Heart left ventricle (tissue), 16 donors: ENCODE measurements at regions not wholly inside any gene's neighbourhood (a gene's known extent, or its start where the extent isn't known, plus 50 kb on each side); places are given as distances from the start of the nearest gene placed in this dataset.

Experiments used
- ATAC-seq, 4 donors: fragments of 200-7000 bp; cut with Tn5 transposase; one replicate each; pipeline ENCODE4 v1.9.1; 2020 to 2022; ENCODE audit warnings: moderate library complexity in 4 of 4, mild to moderate bottlenecking in 3 of 4, moderate number of reproducible peaks in 1 of 4
- DNase-seq, 5 donors: peaks; one replicate each; pipeline ENCODE4 v3.0.0-alpha.2; 2020
- H3K27ac ChIP-seq, 12 donors: fragments of 200-600 bp; sonication (generic) in 4 of 12; one replicate each; pipeline versions ENCODE4 v1.5.0 to v1.8.0; 2016 to 2022; ENCODE audit warnings: mild to moderate bottlenecking in 2 of 12
- H3K27me3 ChIP-seq, 9 donors: fragments of 200-600 bp; sonication (generic) in 2 of 9; one replicate each; pipeline versions ENCODE4 v1.5.1 to v1.8.0; 2016 to 2022; ENCODE audit warnings: mild to moderate bottlenecking in 3 of 9
- H3K36me3 ChIP-seq, 9 donors: fragments of 200-600 bp; sonication (generic) in 2 of 9; one replicate each; pipeline versions ENCODE4 v1.5.0 to v1.8.0; 2018 to 2022; ENCODE audit warnings: mild to moderate bottlenecking in 2 of 9
- H3K4me1 ChIP-seq, 12 donors: fragments of 200-600 bp; sonication (generic) in 4 of 12; one replicate each; pipeline versions ENCODE4 v1.5.0 to v1.8.0; 2016 to 2022; ENCODE audit warnings: mild to moderate bottlenecking in 3 of 12
- H3K4me3 ChIP-seq, 12 donors: fragments of 200-600 bp; sonication (generic) in 4 of 12; one replicate each; pipeline versions ENCODE4 v1.5.0 to v1.8.0; 2017 to 2022; ENCODE audit warnings: mild to moderate bottlenecking in 9 of 12, moderate library complexity in 4 of 12
- H3K9me3 ChIP-seq, 12 donors: fragments of 200-600 bp; sonication (generic) in 4 of 12; one replicate each; pipeline versions ENCODE4 v1.5.0 to v1.8.0; 2016 to 2022; ENCODE audit warnings: mild to moderate bottlenecking in 1 of 12
- POLR2A ChIP-seq, 2 donors: fragments of 450-650 bp; IDR thresholded peaks; one replicate each; pipeline ENCODE4 v1.6.1; 2017; ENCODE audit warnings: antibody characterized with exemption in 2 of 2, mild to moderate bottlenecking in 2 of 2, moderate library complexity in 2 of 2
- WGBS, 4 donors: extraction: QIAGEN DNeasy Blood & Tissue Kit in 2 of 4; methylation state at CpG; one replicate each; pipeline versions ENCODE4 v1.1.5 to v1.1.7; 2013 to 2018; 5-methylcytosine and 5-hydroxymethylcytosine counted together
- intact Hi-C, 10 donors: fragments of 100-400 bp; cut with DNase I; formaldehyde crosslinking; loops; one replicate each; pipeline versions ENCODE4 v1.11.1 to v1.14.2; 2022
- TF ChIP-seq, protein P1 (sequence below), 12 donors: fragments of 200-600 bp; sonication (generic) in 4 of 12; IDR thresholded peaks; one replicate each; pipeline versions ENCODE4 v1.5.0 to v1.8.0; 2018 to 2022; ENCODE audit warnings: antibody characterized with exemption in 12 of 12, mild to moderate bottlenecking in 5 of 12
- donor health status: ischemic (EF 13 %, LVEDD 7.1; RV severe dilation, severe dysfunction).
- donor health status: healthy with polysubstance abuse.
- donor health status: DM: no; HTN: yes; CAD: no.
- donor health status: DM: no; HTN: no; CAD: no.
- donor health status: ischemic (EF 25% LVEDD 6.9; RV normal size, moderate dysfunction).
- donor health status: ischemic (EF 25% LVEDD 5.7; RV mildly dilated, moderate dysfunction).
- donor health status: healthy.
- donor health status: DM: yes; HTN: yes; CAD: no.
- donor health status: ischemic (EF 35%, LVEDD 5.7; RV mildly dilated, moderate dysfunction).
- donor health status: nonischemic (EF 11% LVEDD 7.7; RV severe dilation, severe dysfunction).
- donor health status: DM: yes; HTN: yes; CAD: no.
- donor health status: PGD.
- donor health status: ischemic (EF 29% LVEDD 5.4; RV normal size, mild dysfunction).
- donor health status: nonischemic (EF 23%, LVEDD 6.1; RV moderate dilation, normal function).

DNA sequence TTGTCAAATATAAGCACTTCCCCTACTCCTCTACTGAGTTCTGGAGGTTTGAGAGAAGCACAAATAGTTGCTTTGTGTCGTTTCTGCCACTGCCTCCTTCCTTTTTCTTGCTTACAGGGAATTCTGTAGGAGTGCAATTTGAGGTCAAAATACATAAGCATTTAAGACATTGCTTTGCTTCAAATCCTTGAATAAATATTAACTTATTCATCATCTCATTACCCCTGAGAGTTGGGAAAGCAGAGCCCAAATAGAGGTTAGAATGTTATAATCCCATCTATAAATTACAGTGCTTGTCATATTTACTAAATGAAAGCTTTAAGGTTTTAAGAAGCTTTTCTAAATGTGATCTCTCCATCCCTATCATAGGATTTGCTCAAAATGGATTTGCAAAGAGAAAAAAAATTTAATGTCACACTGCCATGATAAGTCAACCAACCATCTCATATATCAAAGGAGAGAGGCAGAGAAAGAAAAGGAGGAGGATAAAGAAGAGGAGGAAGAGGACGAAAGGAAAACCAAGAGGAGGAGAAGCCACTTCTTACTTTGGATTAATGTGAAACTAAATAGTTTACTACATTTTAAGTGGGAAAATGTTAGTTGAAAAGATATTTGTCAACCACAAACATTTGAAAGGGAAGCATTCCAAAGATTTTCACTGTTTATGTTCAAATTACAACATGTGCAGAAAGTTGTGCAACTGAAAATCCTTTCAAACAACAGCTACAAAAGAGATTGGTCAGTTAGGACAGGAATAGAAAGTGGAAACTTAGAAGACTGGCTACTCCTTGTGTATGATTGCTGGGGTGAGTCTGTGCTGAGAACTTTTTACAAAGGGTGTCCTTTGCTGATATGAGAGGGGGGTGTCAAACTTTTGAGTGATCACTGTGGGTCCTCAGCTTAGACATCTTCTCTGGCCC is 277.3 kb upstream of the FN1 start:
- H3K36me3 ChIP-seq = no peaks in the 10 kb centered on the region
- 43 to 62% (median 48%) methylated on average over 2 of the region's 2 CpGs for WGBS, 4 donors
- peak overlapping the region in 7 of 12 donors; percentile 4 to 76 (median 31) for H3K27ac ChIP-seq
- no peak for DNase-seq
- intact Hi-C loops = loop anchor here in 5 of 10 donors (2.0 to 10.0 kb wide), 5 partner anchors 44 to 258 kb away; no protein-coding TSS in a partner anchor
- no peaks in the 10 kb centered on the region for H3K9me3 ChIP-seq
- no peaks in the 10 kb centered on the region for H3K27me3 ChIP-seq
- TF ChIP-seq, protein P1, sequence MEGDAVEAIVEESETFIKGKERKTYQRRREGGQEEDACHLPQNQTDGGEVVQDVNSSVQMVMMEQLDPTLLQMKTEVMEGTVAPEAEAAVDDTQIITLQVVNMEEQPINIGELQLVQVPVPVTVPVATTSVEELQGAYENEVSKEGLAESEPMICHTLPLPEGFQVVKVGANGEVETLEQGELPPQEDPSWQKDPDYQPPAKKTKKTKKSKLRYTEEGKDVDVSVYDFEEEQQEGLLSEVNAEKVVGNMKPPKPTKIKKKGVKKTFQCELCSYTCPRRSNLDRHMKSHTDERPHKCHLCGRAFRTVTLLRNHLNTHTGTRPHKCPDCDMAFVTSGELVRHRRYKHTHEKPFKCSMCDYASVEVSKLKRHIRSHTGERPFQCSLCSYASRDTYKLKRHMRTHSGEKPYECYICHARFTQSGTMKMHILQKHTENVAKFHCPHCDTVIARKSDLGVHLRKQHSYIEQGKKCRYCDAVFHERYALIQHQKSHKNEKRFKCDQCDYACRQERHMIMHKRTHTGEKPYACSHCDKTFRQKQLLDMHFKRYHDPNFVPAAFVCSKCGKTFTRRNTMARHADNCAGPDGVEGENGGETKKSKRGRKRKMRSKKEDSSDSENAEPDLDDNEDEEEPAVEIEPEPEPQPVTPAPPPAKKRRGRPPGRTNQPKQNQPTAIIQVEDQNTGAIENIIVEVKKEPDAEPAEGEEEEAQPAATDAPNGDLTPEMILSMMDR (IDR thresholded peaks at IDR 0.05) = no peak
- no peak for TF ChIP-seq POLR2A (IDR thresholded peaks at IDR 0.05)
- no peak overlapping the region for H3K4me3 ChIP-seq
- peaks cover 0 to 49% (median 25%) of the 10 kb centered on the region in 12 donors for H3K4me1 ChIP-seq
- ATAC-seq = peak in 1 of 4 donors; percentile 21

DNA sequence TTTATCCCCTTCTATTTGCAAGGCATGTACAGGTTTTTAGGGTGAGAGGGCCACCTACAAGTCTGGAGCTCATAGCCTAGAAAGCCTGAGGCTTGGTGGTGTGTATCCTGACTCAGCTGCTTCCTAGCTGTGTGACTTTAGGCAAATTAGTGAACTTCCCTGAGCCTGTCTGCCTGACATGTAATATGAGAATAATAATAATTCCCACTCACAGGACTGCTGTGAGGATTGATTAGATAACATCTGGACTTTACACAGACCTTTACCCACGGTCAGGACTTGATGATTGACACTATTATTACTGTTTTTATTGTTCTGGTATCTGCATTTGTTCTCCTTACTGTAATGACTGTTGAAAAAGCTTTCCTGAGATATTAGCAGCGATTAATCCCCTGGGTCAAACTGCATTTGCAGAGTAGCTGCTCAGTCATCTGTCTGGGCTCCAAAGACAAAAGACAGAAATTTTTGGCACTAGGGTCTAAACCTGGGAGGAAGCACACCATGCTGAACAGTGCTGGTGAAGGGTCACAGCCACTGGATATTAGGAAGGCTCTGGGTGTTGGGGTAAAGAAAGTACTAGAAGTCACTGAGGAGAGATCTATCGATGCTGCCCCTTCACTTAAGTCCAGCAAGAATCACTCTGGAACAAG is 276.5 kb upstream of the FN1 start:
- Histone ChIP-seq H3K4me3 (no peak overlapping the region), H3K27me3 (no peaks in the 10 kb centered on the region), H3K27ac (peak overlapping the region in 10 of 12 donors; percentile 9 to 76 (median 46)), H3K9me3 (no peaks in the 10 kb centered on the region), H3K36me3 (no peaks in the 10 kb centered on the region), H3K4me1 (peaks cover 0 to 41% (median 19%) of the 10 kb centered on the region in 12 donors)
- intact Hi-C loops = loop anchor here in 5 of 10 donors (2.0 to 10.0 kb wide), 5 partner anchors 45 to 258 kb away; no protein-coding TSS in a partner anchor
- no peak for TF ChIP-seq POLR2A (IDR thresholded peaks at IDR 0.05)
- TF ChIP-seq, protein P1 (IDR thresholded peaks at IDR 0.05) = no peak
- WGBS, 4 donors = 32 to 42% (median 38%) methylated on average over 3 of the region's 3 CpGs
- no peak for DNase-seq
- peak in 1 of 4 donors; percentile 60 for ATAC-seq

DNA sequence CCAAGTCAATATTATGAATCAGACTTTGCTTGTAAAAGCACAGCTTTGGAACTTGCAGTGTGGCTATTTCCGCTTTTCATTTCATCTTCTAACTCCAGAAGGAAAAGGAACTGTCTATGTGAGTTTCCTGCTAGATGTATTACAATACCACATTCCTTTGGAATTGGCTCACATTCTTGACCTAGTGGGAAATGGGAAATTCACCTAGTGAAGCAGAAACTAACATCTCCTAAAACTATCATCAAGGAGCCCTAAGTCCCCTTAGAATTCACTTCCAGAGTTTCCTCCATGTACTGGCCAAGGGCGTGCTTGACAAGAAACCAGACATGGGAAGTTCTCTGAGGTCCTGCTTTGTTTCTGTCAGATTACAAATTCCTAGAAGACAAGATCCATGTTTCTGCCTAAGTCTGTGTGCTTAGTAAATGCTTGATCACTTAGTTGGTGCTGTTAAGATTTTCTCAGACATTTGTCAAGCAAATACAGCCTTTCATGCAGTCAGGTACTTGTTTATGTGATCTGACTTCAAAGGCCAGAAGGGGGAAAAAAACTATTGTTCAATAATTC is 275.7 kb upstream of the FN1 start:
- intact Hi-C loops = loop anchor here in 5 of 10 donors (1.0 to 10.0 kb wide), 6 partner anchors 46 to 257 kb away; no protein-coding TSS in a partner anchor
- no peaks in the 10 kb centered on the region for H3K9me3 ChIP-seq
- no peaks in the 10 kb centered on the region for H3K36me3 ChIP-seq
- H3K27ac ChIP-seq = peak overlapping the region in 11 of 12 donors; percentile 0 to 76 (median 37)
- WGBS, 4 donors = 45 to 67% (median 55%) methylated on average over 2 of the region's 2 CpGs
- peak; percentile 45 to 85 (median 72) for ATAC-seq
- peaks cover 0 to 36% (median 19%) of the 10 kb centered on the region in 12 donors for H3K4me1 ChIP-seq
- no peak for TF ChIP-seq POLR2A (IDR thresholded peaks at IDR 0.05)
- TF ChIP-seq, protein P1 (IDR thresholded peaks at IDR 0.05) = no peak
- no peaks in the 10 kb centered on the region for H3K27me3 ChIP-seq
- no peak overlapping the region for H3K4me3 ChIP-seq
- DNase-seq = peak in 1 of 5 donors; percentile 16
